Superior temporal gyrus (tissue), 1 donor: ENCODE measurements at regions not wholly inside any gene's neighbourhood (a gene's known extent, or its start where the extent isn't known, plus 50 kb on each side); places are given as distances from the start of the nearest gene placed in this dataset.
"Not testable (repeated sequence)": the region's sequence is repeated elsewhere in the genome, so short reads cannot be mapped to it uniquely, and the experiment has no call there.

Experiments
- DNase-seq: peaks from one replicate; pipeline ENCODE4 v3.0.0-alpha.2; 2016; ENCODE audit errors: extremely low spot score

GRCh38 chr14:87059060-87059839 is 933.7 kb downstream of the GALC start:
- no peak for DNase-seq

GRCh38 chr14:87055007-87055406 is 938.0 kb downstream of the GALC start:
- DNase-seq: no peak

GRCh38 chr14:87052646-87053225 is 940.2 kb downstream of the GALC start:
- DNase-seq: peak; percentile 47

- DNase-seq: no peak
Observed at GRCh38 chr14:87050421-87050820, 942.6 kb downstream of the GALC start.

- no peak for DNase-seq
Observed at GRCh38 chr14:87049950-87050349, 943.0 kb downstream of the GALC start.

GRCh38 chr14:87046960-87047359 is 946.0 kb downstream of the GALC start:
- DNase-seq: no peak

- no peak for DNase-seq
Observed at GRCh38 chr14:87045956-87046355, 947.0 kb downstream of the GALC start.

GRCh38 chr14:87045246-87045645 is 947.7 kb downstream of the GALC start:
- DNase-seq: no peak

- DNase-seq: no peak
Observed at GRCh38 chr14:87044807-87045206, 948.2 kb downstream of the GALC start.

GRCh38 chr14:87043667-87044200 is 949.2 kb downstream of the GALC start:
- no peak for DNase-seq

- no peak for DNase-seq
Observed at GRCh38 chr14:87042354-87042753, 950.6 kb downstream of the GALC start.

GRCh38 chr14:87041290-87042020 is 951.5 kb downstream of the GALC start:
- peak; percentile 43 for DNase-seq

GRCh38 chr14:87034680-87035079 is 958.3 kb downstream of the GALC start:
- DNase-seq: no peak

- no peak for DNase-seq
Observed at GRCh38 chr14:87030197-87030596, 962.8 kb downstream of the GALC start.

GRCh38 chr14:87020106-87020505 is 972.9 kb downstream of the GALC start:
- not testable (repeated sequence) for DNase-seq

GRCh38 chr14:87018294-87018693 is 974.7 kb downstream of the GALC start:
- DNase-seq: no peak

GRCh38 chr14:87017335-87017734 is 975.6 kb downstream of the GALC start:
- no peak for DNase-seq

GRCh38 chr14:87014856-87015255 is 978.1 kb downstream of the GALC start:
- DNase-seq: no peak

GRCh38 chr14:87013583-87013982 is 979.4 kb downstream of the GALC start:
- DNase-seq: no peak

- no peak for DNase-seq
Observed at GRCh38 chr14:87008965-87009364, 984.0 kb downstream of the GALC start.

- DNase-seq: no peak
Observed at GRCh38 chr14:87005280-87005679, 987.7 kb downstream of the GALC start.

GRCh38 chr14:87002776-87003175 is 990.2 kb downstream of the GALC start:
- DNase-seq: peak; percentile 44

- no peak for DNase-seq
Observed at GRCh38 chr14:87001333-87001732, 991.6 kb downstream of the GALC start.
